ENCODE measurements at regions not wholly inside any gene's neighbourhood (a gene's known extent, or its start where the extent isn't known, plus 50 kb on each side); places are given as distances from the start of the nearest gene placed in this dataset.

DNA sequence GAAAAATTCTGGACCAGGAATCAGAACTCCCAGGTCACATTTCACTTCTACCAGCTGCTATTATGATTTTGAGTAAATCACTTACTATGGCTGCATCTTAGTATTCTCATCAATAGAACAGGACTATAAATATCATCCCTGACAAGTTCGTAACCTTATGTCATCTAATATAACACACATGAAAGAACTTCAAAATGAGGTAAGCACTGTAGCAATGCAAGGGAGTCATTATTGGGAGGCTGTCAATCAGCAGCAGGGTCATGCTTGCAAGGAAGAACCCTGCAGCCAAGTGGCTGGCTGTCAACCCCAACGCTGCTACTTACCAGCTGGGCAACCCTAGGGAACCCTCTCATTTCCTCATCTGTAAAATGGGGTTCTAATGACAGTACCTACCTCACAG, 123.3 kb upstream of the B3GAT2 start:
- Histone ChIP-seq H4K20me1 (ENCODE audit: low read depth, low read length) (no peaks in the 10 kb centered on the region), H3K9ac (ENCODE audit: low read length) (no peak overlapping the region), H3K9me3 (ENCODE audit: insufficient read depth, low read length) (no peaks in the 10 kb centered on the region), H3K36me3 (ENCODE audit: low read length) (no peaks in the 10 kb centered on the region), H3F3A (ENCODE audit: insufficient read depth) (no peaks in the 10 kb centered on the region), H3K27me3 (ENCODE audit: low read length) (no peaks in the 10 kb centered on the region), H3K4me3 (ENCODE audit: insufficient read depth, low read length, poor library complexity, severe bottlenecking) (no peak overlapping the region), H2AFZ (ENCODE audit: low read depth, low read length, severe bottlenecking) (no peak overlapping the region), H3K4me2 (ENCODE audit: low read depth, low read length, poor library complexity, severe bottlenecking) (no peak overlapping the region), H3K27ac (ENCODE audit: low read depth, low read length) (no peak overlapping the region), H3K79me2 (ENCODE audit: insufficient read depth, low read length) (no peaks in the 10 kb centered on the region), H3K9me2 (replicated peaks; ENCODE audit: insufficient read depth, low read length) (no peaks in the 10 kb centered on the region; the same call in 1 of the 2 replicates)
- no peak for TF ChIP-seq EZH2phosphoT487 (conservative IDR thresholded peaks at IDR 0.05; ENCODE audit: low read length)
- TF ChIP-seq, protein P1, sequence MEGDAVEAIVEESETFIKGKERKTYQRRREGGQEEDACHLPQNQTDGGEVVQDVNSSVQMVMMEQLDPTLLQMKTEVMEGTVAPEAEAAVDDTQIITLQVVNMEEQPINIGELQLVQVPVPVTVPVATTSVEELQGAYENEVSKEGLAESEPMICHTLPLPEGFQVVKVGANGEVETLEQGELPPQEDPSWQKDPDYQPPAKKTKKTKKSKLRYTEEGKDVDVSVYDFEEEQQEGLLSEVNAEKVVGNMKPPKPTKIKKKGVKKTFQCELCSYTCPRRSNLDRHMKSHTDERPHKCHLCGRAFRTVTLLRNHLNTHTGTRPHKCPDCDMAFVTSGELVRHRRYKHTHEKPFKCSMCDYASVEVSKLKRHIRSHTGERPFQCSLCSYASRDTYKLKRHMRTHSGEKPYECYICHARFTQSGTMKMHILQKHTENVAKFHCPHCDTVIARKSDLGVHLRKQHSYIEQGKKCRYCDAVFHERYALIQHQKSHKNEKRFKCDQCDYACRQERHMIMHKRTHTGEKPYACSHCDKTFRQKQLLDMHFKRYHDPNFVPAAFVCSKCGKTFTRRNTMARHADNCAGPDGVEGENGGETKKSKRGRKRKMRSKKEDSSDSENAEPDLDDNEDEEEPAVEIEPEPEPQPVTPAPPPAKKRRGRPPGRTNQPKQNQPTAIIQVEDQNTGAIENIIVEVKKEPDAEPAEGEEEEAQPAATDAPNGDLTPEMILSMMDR (IDR thresholded peaks at IDR 0.05; ENCODE audit: insufficient read depth, low read length, poor library complexity, severe bottlenecking): no peak

DNA sequence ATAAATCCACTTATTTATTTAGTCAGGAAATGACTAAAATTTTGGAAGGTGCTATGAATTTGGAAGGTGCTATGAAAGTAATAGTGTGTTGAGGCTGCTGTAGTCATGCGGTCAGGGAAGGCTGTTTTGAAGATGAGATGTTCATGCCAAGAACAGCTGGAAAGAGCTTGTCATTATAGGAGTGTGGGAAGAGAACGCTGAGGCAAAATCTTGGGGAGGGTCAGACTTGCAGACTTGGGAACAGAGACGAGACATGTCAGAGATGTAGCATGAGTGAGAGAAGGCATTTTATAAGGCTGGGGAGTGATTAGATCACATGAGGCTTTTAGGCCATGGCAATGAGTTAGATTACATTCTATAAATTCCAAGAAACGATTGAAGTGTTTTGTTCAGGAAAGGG, 124.0 kb upstream of the B3GAT2 start:
- Histone ChIP-seq H3K36me3 (ENCODE audit: low read length) (no peaks in the 10 kb centered on the region), H3K4me3 (ENCODE audit: insufficient read depth, low read length, poor library complexity, severe bottlenecking) (no peak overlapping the region), H3F3A (ENCODE audit: insufficient read depth) (no peaks in the 10 kb centered on the region), H4K20me1 (ENCODE audit: low read depth, low read length) (no peaks in the 10 kb centered on the region), H3K9me2 (replicated peaks; ENCODE audit: insufficient read depth, low read length) (no peaks in the 10 kb centered on the region), H3K9ac (ENCODE audit: low read length) (no peak overlapping the region), H3K27me3 (ENCODE audit: low read length) (no peaks in the 10 kb centered on the region), H3K4me2 (ENCODE audit: low read depth, low read length, poor library complexity, severe bottlenecking) (no peak overlapping the region), H2AFZ (ENCODE audit: low read depth, low read length, severe bottlenecking) (no peak overlapping the region), H3K27ac (ENCODE audit: low read depth, low read length) (no peak overlapping the region), H3K9me3 (ENCODE audit: insufficient read depth, low read length) (no peaks in the 10 kb centered on the region), H3K79me2 (ENCODE audit: insufficient read depth, low read length) (no peaks in the 10 kb centered on the region)
- TF ChIP-seq, protein P1 (IDR thresholded peaks at IDR 0.05; ENCODE audit: insufficient read depth, low read length, poor library complexity, severe bottlenecking): no peak
- TF ChIP-seq EZH2phosphoT487 (conservative IDR thresholded peaks at IDR 0.05; ENCODE audit: low read length): no peak

DNA sequence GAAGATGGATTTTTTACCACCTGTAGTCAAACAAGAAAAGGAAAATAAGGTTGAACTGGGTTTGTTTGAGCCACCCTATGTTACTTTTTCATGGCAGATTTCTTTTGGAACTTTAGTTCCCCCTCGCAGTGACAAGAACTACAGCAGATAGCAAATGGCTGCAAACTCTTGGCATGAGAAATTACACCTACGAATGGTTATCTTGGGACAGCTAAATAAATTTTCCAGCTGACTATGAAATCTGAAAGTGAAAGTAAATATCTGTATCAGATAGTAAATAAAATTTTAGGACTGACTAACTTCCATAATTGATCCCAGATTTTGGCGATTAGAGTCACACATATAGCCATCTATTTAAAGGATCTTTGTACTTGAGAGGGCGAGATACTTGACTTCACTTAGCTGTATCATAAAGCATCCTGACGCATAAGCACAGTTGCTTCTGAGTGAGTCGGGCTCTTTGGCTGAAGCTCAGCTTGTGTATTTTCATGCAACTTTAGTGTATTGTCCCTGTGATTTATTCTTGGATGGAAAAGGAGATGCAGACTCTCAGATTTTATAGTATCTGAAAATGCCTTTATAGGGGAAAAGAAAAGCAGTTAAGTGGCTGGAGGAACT, 125.3 kb upstream of the B3GAT2 start:
- H2AFZ ChIP-seq (ENCODE audit: low read depth, low read length, severe bottlenecking): no peak overlapping the region
- H3K4me3 ChIP-seq (ENCODE audit: insufficient read depth, low read length, poor library complexity, severe bottlenecking): no peak overlapping the region
- no peak overlapping the region for H3K4me2 ChIP-seq (ENCODE audit: low read depth, low read length, poor library complexity, severe bottlenecking)

More for the DNA sequence above, 125.3 kb upstream of the B3GAT2 start:
- no peaks in the 10 kb centered on the region for H3K36me3 ChIP-seq (ENCODE audit: low read length)
- H3K27ac ChIP-seq (ENCODE audit: low read depth, low read length): no peak overlapping the region
- H4K20me1 ChIP-seq (ENCODE audit: low read depth, low read length): no peaks in the 10 kb centered on the region
- H3K27me3 ChIP-seq (ENCODE audit: low read length): no peaks in the 10 kb centered on the region
- no peaks in the 10 kb centered on the region for H3K79me2 ChIP-seq (ENCODE audit: insufficient read depth, low read length)
- H3F3A ChIP-seq (ENCODE audit: insufficient read depth): no peaks in the 10 kb centered on the region
- H3K9me3 ChIP-seq (ENCODE audit: insufficient read depth, low read length): no peaks in the 10 kb centered on the region
- TF ChIP-seq, protein P1 (IDR thresholded peaks at IDR 0.05; ENCODE audit: insufficient read depth, low read length, poor library complexity, severe bottlenecking): no peak
- no peak for TF ChIP-seq EZH2phosphoT487 (conservative IDR thresholded peaks at IDR 0.05; ENCODE audit: low read length)
- H3K9ac ChIP-seq (ENCODE audit: low read length): no peak overlapping the region
- no peaks in the 10 kb centered on the region for H3K9me2 ChIP-seq (replicated peaks; ENCODE audit: insufficient read depth, low read length)

Data from SU-DHL-6 (cell line).